GM19463 (cell line): ENCODE measurements at regions not wholly inside any gene's neighbourhood (a gene's known extent, or its start where the extent isn't known, plus 50 kb on each side); places are given as distances from the start of the nearest gene placed in this dataset.

Experiments used
- ATAC-seq: cut with Tn5 transposase; IDR thresholded peaks from one replicate; pipeline ENCODE4 v1.9.1; 2021; ENCODE audit warnings: mild to moderate bottlenecking, moderate library complexity; ENCODE audit not compliant: unreplicated experiment

- no peak for ATAC-seq
Observed at GRCh38 chr2:147482916-147483669, 361.7 kb upstream of the ACVR2A start.

DNA sequence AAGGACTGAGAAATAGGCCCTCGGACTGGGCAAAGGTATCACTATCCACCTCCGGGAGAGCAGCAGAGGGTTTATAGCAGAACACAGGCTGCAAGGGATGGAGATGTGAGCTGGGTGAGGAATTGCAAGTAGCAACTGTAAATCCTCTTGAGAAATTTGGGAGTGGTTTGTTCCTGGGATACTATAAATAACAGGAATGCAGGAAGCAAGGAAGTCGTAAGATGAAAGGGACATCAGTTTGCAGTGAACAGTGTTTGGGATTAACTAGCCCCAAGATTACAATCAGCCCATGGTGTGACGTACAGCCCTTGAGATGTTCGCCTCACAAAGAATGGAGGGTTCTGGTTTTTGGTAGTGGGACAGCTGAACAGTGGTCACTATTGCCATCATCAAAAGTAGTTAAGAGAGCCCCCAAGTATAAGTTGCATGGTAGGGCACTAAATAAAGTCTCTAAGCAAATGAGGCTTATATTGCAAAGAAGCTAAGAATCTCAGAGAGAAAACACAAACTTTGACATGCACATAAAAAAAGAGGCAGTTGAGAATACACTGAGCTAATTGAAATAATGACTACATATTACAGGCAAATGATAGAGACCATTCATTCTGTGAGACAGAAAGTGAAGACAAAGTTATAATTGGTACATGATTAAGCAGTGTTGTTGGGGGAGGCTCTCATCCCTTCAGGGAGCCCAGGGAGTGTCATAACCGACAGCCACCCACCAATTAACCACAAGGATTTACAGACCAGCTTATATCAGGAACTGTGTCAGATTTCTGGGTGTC is 362.5 kb upstream of the ACVR2A start:
- ATAC-seq = no peak

GRCh38 chr2:147479358-147479757 is 365.5 kb upstream of the ACVR2A start:
- ATAC-seq = no peak

- no peak for ATAC-seq
Observed at GRCh38 chr2:147473075-147473474, 371.8 kb upstream of the ACVR2A start.

GRCh38 chr2:147471126-147471525 is 373.7 kb upstream of the ACVR2A start:
- no peak for ATAC-seq

- ATAC-seq = no peak
Observed at GRCh38 chr2:147469471-147469870, 375.4 kb upstream of the ACVR2A start.

DNA sequence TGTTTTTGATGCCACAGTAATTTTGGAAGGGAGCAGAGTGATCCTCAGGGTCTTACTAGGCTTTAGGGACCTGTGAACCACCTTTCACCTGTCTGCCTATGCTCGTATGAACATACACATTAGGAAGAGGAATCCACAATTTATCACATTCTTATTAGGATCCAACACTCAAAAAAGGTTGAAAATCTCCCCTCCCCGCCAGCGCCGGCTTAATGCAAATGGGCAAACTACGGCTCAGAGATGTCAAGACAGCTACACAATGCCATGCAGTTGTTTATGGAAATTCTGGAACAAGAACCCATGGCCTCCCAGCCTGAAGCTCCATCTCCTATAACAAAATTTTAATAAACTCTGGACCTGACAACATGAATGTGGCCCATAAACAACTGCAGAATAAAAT is 375.9 kb upstream of the ACVR2A start:
- no peak for ATAC-seq

- ATAC-seq = no peak
Observed at GRCh38 chr2:147468349-147468748, 376.5 kb upstream of the ACVR2A start.

DNA sequence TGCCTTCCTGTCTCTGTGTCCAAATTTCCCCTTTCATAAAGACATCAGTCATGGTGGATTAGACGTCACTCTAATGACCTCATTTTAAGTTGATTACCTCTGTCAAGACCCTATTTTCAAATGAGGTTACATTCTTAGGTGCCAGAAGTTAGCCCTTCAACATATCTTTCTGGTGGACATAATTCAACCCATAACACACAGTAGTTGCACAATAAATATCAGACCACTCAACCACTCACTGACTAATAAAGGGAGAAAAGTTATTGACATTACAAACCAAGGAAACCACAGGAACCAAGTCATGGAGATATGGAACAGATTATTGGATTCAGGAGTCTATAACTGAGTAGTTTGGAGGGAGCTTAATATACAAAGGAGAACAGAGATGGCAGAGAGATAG is 377.4 kb upstream of the ACVR2A start:
- ATAC-seq = no peak

DNA sequence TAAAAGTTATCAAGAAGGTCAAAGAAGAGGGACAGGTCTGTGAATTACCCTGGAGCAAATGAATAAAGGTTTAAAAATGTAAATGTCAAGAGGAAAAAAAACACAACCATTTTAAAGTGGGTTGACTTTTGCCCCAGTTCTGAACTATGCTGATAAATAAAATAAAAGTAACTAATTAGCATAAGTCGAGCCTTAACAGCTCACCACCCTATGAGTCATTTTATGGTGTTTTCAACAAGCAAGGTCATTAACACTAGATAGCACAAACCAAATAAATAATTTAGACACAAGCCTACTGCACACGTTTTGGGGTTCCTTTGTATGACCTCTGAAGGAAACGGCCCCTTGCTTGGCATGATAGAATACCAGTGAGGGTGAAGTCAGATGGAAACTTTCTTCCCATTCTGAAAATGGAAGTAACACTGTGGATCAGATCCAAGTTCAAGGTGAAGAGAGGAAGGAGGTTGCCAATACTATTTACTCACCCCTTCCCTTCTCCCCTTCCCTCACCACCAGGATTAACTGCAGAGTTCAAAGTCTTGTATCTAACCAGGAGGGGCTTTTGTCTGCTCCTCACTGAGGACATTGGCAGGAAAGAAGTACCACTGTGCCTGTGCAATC is 380.0 kb upstream of the ACVR2A start:
- no peak for ATAC-seq

DNA sequence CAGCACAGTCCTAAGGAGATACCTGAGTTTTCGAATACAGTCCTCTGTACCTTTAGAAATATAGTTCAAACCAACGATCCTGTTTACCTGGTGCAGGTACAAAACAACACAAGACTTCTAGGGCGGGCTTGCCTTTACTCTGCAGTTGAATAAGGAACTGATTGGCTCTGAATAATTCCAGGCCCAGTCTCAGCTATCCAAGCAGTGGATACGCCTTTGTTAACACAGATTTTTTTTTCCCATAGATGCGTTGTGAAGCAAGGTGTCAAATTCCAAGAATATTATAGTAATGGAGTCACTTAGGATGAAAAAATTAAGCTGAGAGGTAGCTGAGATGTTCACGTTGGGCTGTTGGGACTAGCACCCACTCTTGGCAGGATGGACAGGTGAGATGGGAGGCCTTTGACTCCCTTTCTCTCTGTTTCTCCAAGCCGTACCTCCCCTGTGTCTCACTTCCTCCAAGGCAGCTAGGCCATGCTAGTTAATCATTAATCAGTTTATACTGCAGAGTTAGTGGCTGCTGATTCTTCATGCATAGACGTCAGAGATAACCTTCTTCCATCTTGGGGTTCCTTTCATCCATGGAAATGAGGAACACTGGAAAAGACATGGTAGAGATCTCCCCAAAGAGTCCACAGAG is 380.8 kb upstream of the ACVR2A start:
- peak; percentile 97 for ATAC-seq

GRCh38 chr2:147460155-147460554 is 384.7 kb upstream of the ACVR2A start:
- ATAC-seq = no peak

DNA sequence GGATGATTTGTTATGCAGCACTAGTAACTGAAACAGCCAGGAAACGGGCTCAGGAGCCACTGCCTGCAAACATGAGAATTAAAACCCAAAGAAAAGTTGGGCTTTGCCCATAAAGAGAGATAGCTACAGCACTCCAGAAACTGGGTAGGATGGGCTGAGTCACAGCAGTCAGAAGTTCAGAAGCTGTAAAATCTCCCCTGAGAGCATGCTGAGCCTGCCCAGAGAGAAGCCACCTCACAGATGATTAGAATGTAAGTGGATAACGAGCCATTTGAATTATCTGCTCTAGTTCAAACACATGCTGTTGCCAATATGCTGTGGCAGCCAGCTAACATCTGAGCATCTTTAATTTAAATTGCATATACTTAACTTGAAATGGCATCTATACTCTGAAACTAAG is 388.1 kb upstream of the ACVR2A start:
- no peak for ATAC-seq

GRCh38 chr2:147451902-147452515 is 392.8 kb upstream of the ACVR2A start:
- ATAC-seq = no peak

DNA sequence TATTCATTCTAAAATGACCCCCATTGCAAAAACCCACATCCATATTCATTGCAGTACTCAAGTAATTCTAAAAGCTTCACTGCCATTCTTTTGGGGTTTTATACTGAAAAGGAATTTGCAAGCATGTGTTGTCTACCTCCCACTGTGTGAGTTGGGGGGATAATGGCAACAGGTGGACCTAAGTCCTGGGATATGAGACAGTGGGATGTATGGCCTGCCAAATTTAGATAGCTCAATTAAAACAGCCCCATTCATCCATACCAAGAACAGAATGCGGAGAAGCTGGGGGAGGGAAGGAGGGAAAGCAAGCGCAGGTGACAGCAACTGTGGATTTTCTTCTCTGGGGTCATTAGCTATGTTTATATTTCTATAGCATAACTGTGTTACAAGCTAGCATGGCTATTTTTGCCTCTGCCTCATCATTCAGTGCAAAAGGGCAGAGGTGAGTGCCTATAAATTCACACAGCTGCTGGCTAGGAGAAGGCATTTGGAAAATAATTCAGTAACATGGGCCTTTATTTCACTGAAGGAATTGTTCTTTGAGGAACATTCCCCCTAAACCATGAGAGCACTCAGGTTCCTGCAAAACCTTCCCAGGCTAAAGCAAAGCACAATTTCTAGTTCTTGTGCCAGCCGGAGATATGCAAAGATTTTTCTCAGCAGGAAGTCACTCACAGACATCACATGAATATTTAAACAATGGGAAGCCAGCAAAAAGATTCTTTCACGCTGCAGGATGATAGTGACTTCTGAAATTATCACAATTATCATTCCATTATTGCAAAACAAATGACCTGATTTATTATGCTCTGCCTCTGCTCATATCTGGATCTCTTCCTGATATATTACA is 393.9 kb upstream of the ACVR2A start:
- ATAC-seq = no peak

GRCh38 chr2:147449323-147449991 is 395.4 kb upstream of the ACVR2A start:
- no peak for ATAC-seq

GRCh38 chr2:147442816-147443215 is 402.0 kb upstream of the ACVR2A start:
- no peak for ATAC-seq

DNA sequence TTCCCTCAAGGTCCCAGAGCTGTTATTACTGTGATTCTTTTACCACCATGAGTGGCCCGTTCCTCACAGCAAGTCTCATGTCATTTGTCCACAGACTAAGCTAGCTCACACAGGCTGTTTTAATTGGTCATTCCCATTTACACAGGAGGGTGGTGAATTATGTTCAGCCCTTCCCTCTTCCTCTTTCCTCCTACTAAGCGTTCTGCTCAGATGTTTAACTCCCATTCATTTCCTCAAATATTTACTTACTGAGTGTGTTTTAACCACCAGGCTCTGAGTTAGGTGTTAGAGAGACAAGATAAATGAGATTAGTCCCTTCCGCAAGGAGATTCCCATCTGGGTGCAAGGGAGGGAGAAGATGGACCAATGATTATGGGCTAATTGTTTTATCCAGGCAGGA is 403.6 kb upstream of the ACVR2A start:
- ATAC-seq = no peak

DNA sequence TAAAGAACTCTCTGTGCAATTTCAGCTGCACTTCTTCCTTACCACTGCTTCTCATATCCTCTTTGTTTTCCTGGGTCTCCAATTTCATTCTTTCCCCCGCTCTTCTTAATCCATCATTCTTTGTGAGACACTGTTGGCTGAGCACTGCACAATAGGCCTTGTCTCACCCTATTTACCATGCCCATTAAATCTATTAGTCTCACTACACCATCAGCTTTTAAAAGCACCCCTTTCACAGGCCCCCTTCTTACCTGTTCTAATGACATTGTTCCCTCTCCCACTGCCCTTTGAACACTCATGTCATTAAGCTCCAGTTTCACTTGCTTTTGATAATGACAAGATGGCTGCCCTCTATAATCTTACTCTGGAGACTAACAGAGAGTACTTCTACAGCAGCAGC is 404.1 kb upstream of the ACVR2A start:
- no peak for ATAC-seq

DNA sequence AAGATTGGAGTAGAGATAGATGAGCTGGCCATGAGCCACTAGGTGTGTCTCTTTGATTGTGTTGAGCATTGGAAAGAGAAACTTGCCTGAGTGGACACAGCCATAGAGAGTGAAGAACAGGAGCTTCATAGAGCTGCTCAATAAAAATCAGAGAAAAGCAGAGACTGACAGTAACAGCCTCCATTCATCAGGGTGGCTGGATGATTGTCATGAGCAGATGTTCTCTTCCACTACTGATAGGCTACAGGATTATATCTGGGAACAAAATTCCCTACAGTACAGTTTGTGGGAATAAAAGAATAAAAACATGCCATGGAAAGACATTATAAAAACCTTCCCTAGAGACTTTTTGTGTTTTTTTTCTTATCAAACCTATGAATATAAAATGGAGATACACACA is 404.8 kb upstream of the ACVR2A start:
- no peak for ATAC-seq
